GM21529 (cell line): ENCODE measurements at regions not wholly inside any gene's neighbourhood (a gene's known extent, or its start where the extent isn't known, plus 50 kb on each side); places are given as distances from the start of the nearest gene placed in this dataset.

Experiments used
- ATAC-seq: cut with Tn5 transposase; IDR thresholded peaks from one replicate; pipeline ENCODE4 v1.9.1; 2021; ENCODE audit not compliant: unreplicated experiment

GRCh38 chr13:105345730-105346129 is 1189.7 kb downstream of the EFNB2 start:
- ATAC-seq, result no peak

- ATAC-seq, result no peak
Observed at GRCh38 chr13:105345131-105345530, 1190.3 kb downstream of the EFNB2 start.

DNA sequence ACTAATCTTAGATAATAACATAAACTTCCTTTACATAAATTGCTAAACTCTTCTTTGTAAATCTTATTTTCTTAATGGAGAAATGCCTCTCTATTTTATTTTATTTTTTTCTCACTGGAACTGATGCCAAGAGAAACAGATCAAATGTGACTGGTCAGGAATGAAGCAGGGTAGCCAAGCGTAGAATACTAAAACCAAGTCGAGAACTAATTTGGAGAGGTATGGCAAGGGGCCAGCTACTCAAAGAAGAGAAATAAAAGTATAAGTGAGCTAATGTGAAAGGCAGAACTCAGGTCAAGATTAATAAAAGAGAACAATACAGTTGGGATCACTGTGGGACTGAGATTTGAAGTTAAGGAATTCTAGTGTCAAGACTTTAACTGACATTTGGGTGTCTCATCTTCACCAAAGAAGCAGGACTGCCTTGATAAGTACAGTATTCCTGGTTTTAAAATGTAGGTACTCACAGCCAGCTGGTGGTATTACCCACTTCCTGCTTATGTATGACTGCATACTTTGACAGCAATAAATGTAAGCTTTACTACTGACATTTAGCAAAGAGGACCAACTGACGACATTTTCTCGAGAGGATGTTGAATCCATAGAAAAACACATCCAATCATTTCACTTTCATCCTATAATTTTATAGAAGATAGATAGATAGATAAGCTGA is 1192.2 kb downstream of the EFNB2 start:
- no peak for ATAC-seq

GRCh38 chr13:105342281-105342820 is 1193.1 kb downstream of the EFNB2 start:
- ATAC-seq, result no peak

DNA sequence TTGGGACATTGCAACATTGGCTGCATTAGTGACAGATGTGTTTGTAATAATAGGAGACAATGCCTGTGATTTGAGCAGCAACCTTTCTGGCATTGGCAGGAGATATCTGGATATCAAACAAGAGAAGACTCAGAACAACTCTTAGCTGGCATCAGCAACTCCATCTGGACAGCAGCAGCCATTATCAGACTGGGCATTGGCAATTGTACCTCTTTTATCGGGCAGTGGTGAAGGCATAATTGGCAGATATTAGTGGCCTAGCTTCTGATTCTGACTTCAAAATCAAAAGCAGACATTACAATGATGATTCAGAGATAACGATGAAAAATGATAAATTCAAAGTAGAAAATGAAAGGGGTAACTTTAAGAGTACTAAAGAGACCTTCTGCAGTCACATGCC is 1193.7 kb downstream of the EFNB2 start:
- ATAC-seq, result no peak

DNA sequence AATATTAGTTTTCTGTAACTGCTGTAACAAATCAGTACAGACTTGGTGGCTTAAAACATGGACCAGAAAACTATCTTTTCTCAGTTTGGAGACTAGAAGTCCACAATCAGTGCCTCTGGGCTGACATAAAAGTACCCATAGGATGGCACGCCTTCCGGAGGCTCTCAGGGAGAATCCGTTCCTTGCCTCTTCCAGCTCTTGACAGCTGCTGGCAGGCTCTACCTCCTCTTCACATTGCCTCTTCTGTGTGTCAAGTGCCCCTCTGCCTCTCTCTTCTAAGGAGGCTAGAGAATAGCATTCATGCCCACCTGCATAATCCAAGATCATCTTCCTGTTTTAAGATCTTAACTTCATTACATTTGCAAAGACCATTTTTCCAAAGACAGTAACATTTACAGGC is 1194.2 kb downstream of the EFNB2 start:
- ATAC-seq, result no peak

DNA sequence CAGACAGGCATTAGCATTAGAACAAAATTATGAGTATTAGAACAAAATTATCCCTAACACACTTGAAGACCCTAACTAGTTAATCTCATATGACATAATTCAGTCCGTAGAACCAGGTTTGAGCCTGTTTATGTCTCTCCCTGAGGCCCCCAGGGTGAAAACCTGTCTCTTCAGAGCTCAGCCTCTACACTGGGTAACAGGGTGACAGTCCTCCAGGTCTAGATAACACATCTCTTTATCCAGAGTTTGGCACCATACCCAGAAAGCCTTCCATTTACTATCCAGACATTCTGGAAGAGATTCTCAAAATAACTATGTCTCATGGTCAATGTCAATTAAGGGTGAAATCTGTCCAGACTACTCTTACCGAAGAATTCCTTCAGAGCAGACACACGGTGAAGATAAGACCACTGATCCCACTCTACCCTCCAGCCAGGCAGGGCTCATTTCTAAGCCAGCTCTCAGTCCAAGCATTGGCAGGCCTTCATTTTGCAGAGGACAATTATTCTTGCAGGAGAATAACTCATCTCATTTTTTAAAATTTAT is 1195.3 kb downstream of the EFNB2 start:
- no peak for ATAC-seq

- ATAC-seq, result no peak
Observed at GRCh38 chr13:105338773-105339172, 1196.7 kb downstream of the EFNB2 start.

DNA sequence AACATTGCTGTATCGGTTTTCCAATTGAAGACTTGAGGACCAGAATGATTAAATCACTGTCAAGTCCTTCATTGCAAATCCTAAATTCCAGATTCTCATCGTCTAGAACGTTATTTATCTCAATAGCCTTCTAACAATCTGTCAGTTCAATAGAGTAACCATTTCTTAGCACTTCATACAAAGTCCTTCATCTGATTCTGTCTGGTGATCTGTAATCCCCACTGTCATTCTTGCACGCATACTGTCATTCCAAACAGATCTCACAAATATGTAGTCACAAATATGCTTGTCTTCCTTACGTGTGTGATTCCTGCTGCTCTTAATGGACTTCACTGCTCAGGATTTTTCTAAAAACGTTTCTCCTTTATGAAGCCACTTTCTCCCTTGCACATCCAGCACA is 1197.5 kb downstream of the EFNB2 start:
- ATAC-seq, result no peak

DNA sequence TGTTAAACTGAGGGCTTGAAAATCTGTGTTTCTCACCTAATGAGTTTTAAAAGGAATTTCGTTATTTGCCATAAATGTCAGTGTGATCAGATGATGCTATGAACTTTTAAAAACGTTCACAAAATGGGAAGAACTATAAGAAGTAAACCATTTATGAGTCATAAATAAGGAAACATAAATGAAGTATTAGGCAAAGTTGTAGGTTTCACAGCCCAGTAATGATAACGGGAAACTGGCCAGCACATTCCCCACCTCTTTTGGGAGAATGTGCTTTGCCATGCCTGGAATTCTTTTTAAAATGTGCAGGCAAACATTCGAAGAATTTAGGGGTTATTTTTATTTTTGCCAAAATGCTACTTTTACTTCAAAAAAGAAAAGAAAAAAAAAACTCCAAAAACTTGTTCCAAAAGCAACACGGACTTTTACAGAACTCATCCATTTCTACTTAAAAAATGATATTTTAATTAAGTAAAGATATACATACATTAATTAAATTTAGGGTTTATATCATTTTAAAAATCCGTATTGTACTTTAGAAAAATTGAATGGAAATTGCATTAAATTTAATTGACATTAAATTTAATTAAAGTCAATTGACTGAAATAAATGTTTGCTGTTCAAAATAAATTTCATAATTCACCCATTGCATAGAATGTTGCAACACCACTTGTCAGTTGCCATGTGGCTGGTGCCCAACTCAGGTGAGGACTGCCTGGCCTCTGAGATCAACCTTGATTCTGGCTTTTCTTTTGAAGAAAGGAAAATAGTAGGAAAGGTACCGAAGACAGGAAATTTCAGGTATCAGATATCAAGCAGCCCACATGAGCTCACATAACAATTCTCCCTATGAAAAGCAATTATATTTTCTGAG is 1198.5 kb downstream of the EFNB2 start:
- no peak for ATAC-seq

GRCh38 chr13:105334211-105334610 is 1201.3 kb downstream of the EFNB2 start:
- no peak for ATAC-seq

DNA sequence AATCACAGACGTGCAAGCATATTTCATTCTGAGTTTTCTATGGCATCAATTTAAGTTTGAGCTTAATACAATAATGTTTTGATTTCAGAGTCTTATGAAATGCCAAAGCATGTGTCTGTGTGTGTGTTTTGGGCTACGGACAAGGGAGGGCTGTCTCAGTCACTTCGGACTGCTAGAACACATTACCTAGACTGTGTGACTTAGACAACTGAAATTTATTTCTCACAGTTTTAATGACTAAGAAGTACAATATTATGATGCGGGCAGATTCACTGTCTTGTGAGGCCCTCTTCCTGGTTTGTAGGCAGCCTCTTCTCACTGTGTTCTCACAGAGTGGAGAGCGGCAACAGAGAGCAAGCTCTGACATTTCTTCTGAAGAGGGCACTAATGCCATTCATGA is 1202.0 kb downstream of the EFNB2 start:
- no peak for ATAC-seq

DNA sequence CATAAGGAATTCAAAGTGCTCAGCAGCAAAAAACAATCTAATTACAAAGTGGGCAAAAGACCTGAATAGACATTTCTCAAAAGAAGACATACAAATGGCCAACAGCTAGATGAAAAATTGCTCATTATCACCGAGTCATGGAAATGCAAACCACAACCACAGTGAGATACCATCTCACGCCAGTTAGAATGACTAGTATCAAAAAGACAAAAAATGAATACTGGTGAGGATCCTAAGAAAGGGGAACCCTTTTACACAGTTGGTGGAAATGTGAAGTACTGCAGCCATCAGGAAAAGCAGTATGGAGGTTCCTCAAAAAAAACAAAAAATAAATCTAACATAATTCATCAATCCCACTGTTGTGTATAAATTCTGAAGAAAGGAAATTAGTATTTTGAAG is 1206.1 kb downstream of the EFNB2 start:
- ATAC-seq, result no peak

DNA sequence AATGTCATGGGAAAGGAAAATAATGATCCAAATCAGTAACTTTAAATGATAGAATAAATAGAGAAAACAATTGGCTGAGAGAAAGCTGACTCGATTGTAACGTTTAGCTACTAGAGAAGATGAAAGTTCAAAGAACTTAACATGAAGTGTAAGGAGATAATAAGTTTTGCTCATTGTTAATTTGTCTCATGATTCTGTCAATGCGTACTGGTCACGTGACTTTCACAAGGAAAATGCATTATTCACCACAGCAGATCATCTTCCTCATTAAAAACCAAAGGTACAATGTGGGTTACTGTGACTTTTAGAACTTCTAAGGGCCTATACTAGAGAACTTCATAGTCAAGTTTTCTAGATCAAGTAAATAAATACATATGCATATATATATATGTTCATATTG is 1207.2 kb downstream of the EFNB2 start:
- ATAC-seq, result no peak

DNA sequence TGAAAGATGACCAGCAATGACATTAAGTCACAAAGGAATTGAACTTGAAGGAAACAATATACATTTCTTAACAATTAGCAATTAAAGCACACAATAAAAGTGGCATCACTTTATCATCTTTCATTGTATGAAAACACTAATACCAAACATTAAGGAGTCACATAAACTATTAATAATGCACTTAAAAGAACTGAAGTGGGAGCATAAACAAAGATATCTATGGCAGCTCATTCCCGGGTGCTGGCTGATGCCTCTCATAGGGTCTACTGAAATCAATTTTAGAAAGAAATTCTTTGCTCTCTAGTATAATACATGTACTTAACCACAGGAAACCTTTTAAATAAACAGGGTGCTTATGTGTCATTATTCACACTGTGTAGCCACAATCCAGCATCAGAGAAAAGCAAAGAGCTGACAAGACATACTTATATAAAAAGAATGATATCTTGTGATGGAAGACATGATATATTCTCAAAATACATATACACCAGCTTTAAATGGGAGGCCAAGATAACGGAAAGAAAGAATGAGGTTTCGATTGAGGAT is 1207.8 kb downstream of the EFNB2 start:
- ATAC-seq, result no peak

- ATAC-seq, result no peak
Observed at GRCh38 chr13:105319875-105320274, 1215.6 kb downstream of the EFNB2 start.

DNA sequence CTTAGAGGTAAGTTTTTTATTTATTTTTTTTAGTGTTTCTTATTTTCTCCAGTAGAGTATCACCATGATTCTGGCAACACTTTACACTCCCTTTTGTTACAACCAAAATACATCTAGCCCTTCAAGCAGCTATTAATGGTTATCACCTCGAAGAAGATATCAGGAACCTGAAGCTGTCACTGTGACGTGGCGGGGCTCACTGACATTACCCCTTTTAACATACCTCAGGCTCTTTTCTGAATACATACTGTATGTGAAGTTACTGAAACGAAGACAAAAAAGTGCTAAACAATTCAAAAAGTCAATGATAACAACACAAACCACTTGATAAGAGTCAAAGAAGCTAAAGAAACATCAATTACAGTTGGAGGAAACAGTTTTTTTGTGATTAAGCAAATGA is 1218.7 kb downstream of the EFNB2 start:
- no peak for ATAC-seq

- ATAC-seq, result no peak
Observed at GRCh38 chr13:105312906-105313305, 1222.6 kb downstream of the EFNB2 start.

- no peak for ATAC-seq
Observed at GRCh38 chr13:105311094-105311493, 1224.4 kb downstream of the EFNB2 start.

GRCh38 chr13:105307776-105308175 is 1227.7 kb downstream of the EFNB2 start:
- no peak for ATAC-seq

- no peak for ATAC-seq
Observed at GRCh38 chr13:105297839-105298238, 1237.6 kb downstream of the EFNB2 start.

GRCh38 chr13:105291987-105292386 is 1243.5 kb downstream of the EFNB2 start:
- ATAC-seq, result no peak
